Upper lobe of left lung (tissue), 4 donors: ENCODE measurements at regions not wholly inside any gene's neighbourhood (a gene's known extent, or its start where the extent isn't known, plus 50 kb on each side); places are given as distances from the start of the nearest gene placed in this dataset.

Source experiments
- EP300 ChIP-seq, 4 donors: sonication (generic); formaldehyde crosslinking; IDR thresholded peaks; one replicate each; pipeline ENCODE4 v1.5.1; 2017; ENCODE audit warnings: antibody characterized with exemption in 4 of 4, control low read depth in 2 of 4
- POLR2AphosphoS5 ChIP-seq, 2 donors: sonication (generic); formaldehyde crosslinking; IDR thresholded peaks; one replicate each; pipeline ENCODE4 v1.5.1; 2017; ENCODE audit warnings: antibody characterized with exemption in 2 of 2
- TF ChIP-seq, protein P1 (sequence below), 6 experiments: fragments of 450-650 bp in 4 of 6; fragments of 200-600 bp in 2 of 6; sonication (generic) in 2 of 6; IDR thresholded peaks; one replicate each; pipeline ENCODE4 v1.5.1; 2016 to 2019; ENCODE audit warnings: antibody characterized with exemption in 6 of 6

- TF ChIP-seq, protein P1, sequence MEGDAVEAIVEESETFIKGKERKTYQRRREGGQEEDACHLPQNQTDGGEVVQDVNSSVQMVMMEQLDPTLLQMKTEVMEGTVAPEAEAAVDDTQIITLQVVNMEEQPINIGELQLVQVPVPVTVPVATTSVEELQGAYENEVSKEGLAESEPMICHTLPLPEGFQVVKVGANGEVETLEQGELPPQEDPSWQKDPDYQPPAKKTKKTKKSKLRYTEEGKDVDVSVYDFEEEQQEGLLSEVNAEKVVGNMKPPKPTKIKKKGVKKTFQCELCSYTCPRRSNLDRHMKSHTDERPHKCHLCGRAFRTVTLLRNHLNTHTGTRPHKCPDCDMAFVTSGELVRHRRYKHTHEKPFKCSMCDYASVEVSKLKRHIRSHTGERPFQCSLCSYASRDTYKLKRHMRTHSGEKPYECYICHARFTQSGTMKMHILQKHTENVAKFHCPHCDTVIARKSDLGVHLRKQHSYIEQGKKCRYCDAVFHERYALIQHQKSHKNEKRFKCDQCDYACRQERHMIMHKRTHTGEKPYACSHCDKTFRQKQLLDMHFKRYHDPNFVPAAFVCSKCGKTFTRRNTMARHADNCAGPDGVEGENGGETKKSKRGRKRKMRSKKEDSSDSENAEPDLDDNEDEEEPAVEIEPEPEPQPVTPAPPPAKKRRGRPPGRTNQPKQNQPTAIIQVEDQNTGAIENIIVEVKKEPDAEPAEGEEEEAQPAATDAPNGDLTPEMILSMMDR (IDR thresholded peaks at IDR 0.05): no peak
- TF ChIP-seq POLR2AphosphoS5 (IDR thresholded peaks at IDR 0.05) (no peak), EP300 (IDR thresholded peaks at IDR 0.05) (no peak)
Measured at GRCh38 chr12:89877671-89878070, 169.0 kb upstream of the ATP2B1 start.
